PC-9 (cell line): ENCODE measurements at regions not wholly inside any gene's neighbourhood (a gene's known extent, or its start where the extent isn't known, plus 50 kb on each side); places are given as distances from the start of the nearest gene placed in this dataset.

Experiments
- BruUV-seq: library from RNA; stranded (reverse); fragments of 400-500 nt; replicated peaks from 2 replicates; lab custom pipeline; 2021; lab: Mats Ljungman, UMichigan
- CTCF ChIA-PET: fragments of 300-600 bp; sonication (Branson Sonifier 250); formaldehyde crosslinking; loops from one replicate; lab custom pipeline; 2022; ENCODE audit warnings: antibody characterized with exemption; lab: Charles Lee
- POLR2A ChIA-PET: fragments of 300-600 bp; sonication (Branson Sonifier 250); formaldehyde crosslinking; loops from one replicate; lab custom pipeline; 2022; ENCODE audit warnings: antibody characterized with exemption; ENCODE audit not compliant: unreplicated experiment; lab: Charles Lee
- DNase-seq, 2 experiments: peaks; one replicate each; pipeline versions ENCODE4 v3.0.0 to v3.0.0-alpha.2; 2015 to 2022; ENCODE audit warnings: mixed read lengths in 1 of 2
- H2AFZ ChIP-seq: fragments of 200-600 bp; sonication (generic); 2 replicates; pipeline ENCODE4 v1.8.1; 2017; ENCODE audit warnings: antibody characterized with exemption
- H3F3A ChIP-seq: fragments of 200-600 bp; sonication (generic); 2 replicates; pipeline ENCODE4 v1.8.1; 2017; ENCODE audit warnings: antibody characterized with exemption, mild to moderate bottlenecking, low read depth; ENCODE audit not compliant: insufficient read depth
- H3K27ac ChIP-seq: fragments of 200-600 bp; sonication (generic); 2 replicates; pipeline ENCODE4 v1.6.1; 2016; ENCODE audit warnings: mixed run types
- H3K27me3 ChIP-seq: fragments of 200-600 bp; sonication (generic); 2 replicates; pipeline ENCODE4 v1.6.1; 2016; ENCODE audit warnings: low read depth, mixed run types; ENCODE audit not compliant: insufficient read depth
- H3K36me3 ChIP-seq: fragments of 200-600 bp; sonication (generic); 2 replicates; pipeline ENCODE4 v1.6.1; 2016; ENCODE audit warnings: low read depth, mixed run types
- H3K4me1 ChIP-seq: fragments of 200-600 bp; sonication (generic); replicated peaks from 2 replicates; pipeline ENCODE4 v1.6.1; 2016; ENCODE audit warnings: mixed run types; ENCODE audit not compliant: insufficient read depth
- H3K4me2 ChIP-seq: fragments of 200-600 bp; sonication (generic); 2 replicates; pipeline ENCODE4 v1.6.1; 2017; ENCODE audit warnings: mixed run types
- H3K4me3 ChIP-seq: fragments of 200-600 bp; sonication (generic); 2 replicates; pipeline ENCODE4 v1.6.1; 2016; ENCODE audit warnings: mixed run types
- H3K79me2 ChIP-seq: fragments of 200-600 bp; sonication (generic); 2 replicates; pipeline ENCODE4 v1.6.1; 2017; ENCODE audit warnings: low read depth, mixed run types
- H3K9me2 ChIP-seq: fragments of 200-600 bp; sonication (generic); 2 replicates; pipeline ENCODE4 v1.8.1; 2017; ENCODE audit warnings: mild to moderate bottlenecking; ENCODE audit not compliant: insufficient read depth
- H3K9me3 ChIP-seq: fragments of 200-600 bp; sonication (generic); 2 replicates; pipeline ENCODE4 v1.8.1; 2016; ENCODE audit warnings: low read depth; ENCODE audit not compliant: insufficient read depth
- H4K20me1 ChIP-seq: fragments of 200-600 bp; sonication (generic); 2 replicates; pipeline ENCODE4 v1.8.1; 2017; ENCODE audit not compliant: insufficient read depth
- CTCF ChIP-seq: fragments of 200-600 bp; sonication (generic); conservative IDR thresholded peaks from 2 replicates; pipeline ENCODE4 v1.6.1; 2017; ENCODE audit warnings: mixed run types, antibody characterized with exemption, mild to moderate bottlenecking, moderate library complexity
- EZH2 ChIP-seq: fragments of 200-600 bp; sonication (generic); IDR thresholded peaks from 2 replicates; pipeline ENCODE4 v1.8.0; 2017; ENCODE audit warnings: antibody characterized with exemption, low read depth
- intact Hi-C: fragments of 100-400 bp; cut with micrococcal nuclease; formaldehyde crosslinking; loops from one replicate; pipeline ENCODE4 v1.10.0; 2022; ENCODE audit not compliant: unreplicated experiment

- TF ChIP-seq CTCF (no peak), EZH2 (no peak)
- no peaks in the 10 kb centered on the region for H3K9me2 ChIP-seq
- no peak overlapping the region for H2AFZ ChIP-seq
- CTCF ChIA-PET: no interaction called here
- H3K4me2 ChIP-seq: no peak overlapping the region
- intact Hi-C loops: no loop called here
- 0 out of 2 replicates have a peak, but pooled peaks cover 5% of the 10 kb centered on the region for H3K4me1 ChIP-seq
- H3K27me3 ChIP-seq: no peaks in the 10 kb centered on the region
- no peak overlapping the region for H3K4me3 ChIP-seq
- POLR2A ChIA-PET: interaction anchor here (0.6 kb wide), 1 partner anchor 61 kb away, joined by 6 read pairs; no protein-coding TSS in a partner anchor
- no peaks in the 10 kb centered on the region for H3F3A ChIP-seq
- H3K9me3 ChIP-seq: no peaks in the 10 kb centered on the region
- no peak for DNase-seq
- no peaks in the 10 kb centered on the region for H3K79me2 ChIP-seq
- no peaks in the 10 kb centered on the region for H4K20me1 ChIP-seq
- no peaks in the 10 kb centered on the region for H3K36me3 ChIP-seq
- BruUV-seq: no TSS peak
- H3K27ac ChIP-seq: no peak overlapping the region
Observed at GRCh38 chr15:38625886-38626285, 61.3 kb upstream of the RASGRP1 start.

- H3K79me2 ChIP-seq: no peaks in the 10 kb centered on the region
- no peak for DNase-seq
- POLR2A ChIA-PET: interaction anchor here (0.6 kb wide), 1 partner anchor 60 kb away, joined by 6 read pairs; no protein-coding TSS in a partner anchor
- intact Hi-C loops: no loop called here
- no peak overlapping the region for H2AFZ ChIP-seq
- no peak overlapping the region for H3K4me3 ChIP-seq
- H3K9me2 ChIP-seq: no peaks in the 10 kb centered on the region
- no peaks in the 10 kb centered on the region for H4K20me1 ChIP-seq
- no peak overlapping the region for H3K4me2 ChIP-seq
- no peaks in the 10 kb centered on the region for H3K36me3 ChIP-seq
- BruUV-seq: no TSS peak
- H3K27ac ChIP-seq: no peak overlapping the region
- CTCF ChIA-PET: no interaction called here
- H3K9me3 ChIP-seq: no peaks in the 10 kb centered on the region
- H3K27me3 ChIP-seq: no peaks in the 10 kb centered on the region
- no peaks in the 10 kb centered on the region for H3F3A ChIP-seq
- TF ChIP-seq CTCF (no peak), EZH2 (no peak)
- H3K4me1 ChIP-seq: 0 out of 2 replicates have a peak, but pooled peaks cover 5% of the 10 kb centered on the region
Observed at GRCh38 chr15:38626443-38627050, 61.9 kb upstream of the RASGRP1 start.

DNA sequence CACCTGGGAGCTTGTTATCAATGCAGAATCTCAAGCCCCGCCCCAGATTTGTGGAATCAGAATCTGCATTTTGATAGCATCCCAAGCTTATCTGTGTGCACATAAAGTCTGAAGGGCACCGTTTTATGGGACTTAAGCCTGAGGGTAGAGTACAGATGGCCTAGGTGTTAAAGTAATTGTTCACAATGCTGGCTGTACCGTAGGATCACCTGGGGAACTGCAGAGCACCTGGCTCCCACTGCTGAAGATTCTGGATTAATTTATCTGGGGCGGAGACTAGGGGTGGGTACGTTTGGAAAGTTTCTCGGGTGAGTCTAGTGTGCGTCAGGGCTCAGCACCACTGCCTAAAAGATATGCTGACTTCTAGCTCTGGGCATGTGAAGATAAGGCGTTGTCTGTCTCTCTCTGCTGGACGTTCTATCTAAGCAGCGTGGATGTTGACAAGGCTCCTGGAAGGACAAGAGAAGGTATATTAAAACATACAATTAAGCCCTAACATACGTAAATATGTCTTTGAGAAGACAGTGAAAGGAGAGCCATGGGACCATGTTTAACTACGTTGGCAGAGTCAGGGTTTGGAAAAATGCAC lies 63.2 kb upstream of the RASGRP1 start:
- Histone ChIP-seq H3K4me1 (0 out of 2 replicates have a peak, but pooled peaks cover 5% of the 10 kb centered on the region), H4K20me1 (no peaks in the 10 kb centered on the region), H3K4me2 (no peak overlapping the region), H3K27ac (no peak overlapping the region), H3K27me3 (no peaks in the 10 kb centered on the region), H3K4me3 (no peak overlapping the region), H3K79me2 (no peaks in the 10 kb centered on the region), H3F3A (no peaks in the 10 kb centered on the region), H3K36me3 (no peaks in the 10 kb centered on the region), H3K9me3 (no peaks in the 10 kb centered on the region), H3K9me2 (no peaks in the 10 kb centered on the region), H2AFZ (no peak overlapping the region)
- intact Hi-C loops: no loop called here
- TF ChIP-seq EZH2 (no peak), CTCF (no peak)
- CTCF ChIA-PET: no interaction called here
- POLR2A ChIA-PET: no interaction called here
- DNase-seq: no peak
- no TSS peak for BruUV-seq
